GM12874 (cell line): ENCODE measurements at regions not wholly inside any gene's neighbourhood (a gene's known extent, or its start where the extent isn't known, plus 50 kb on each side); places are given as distances from the start of the nearest gene placed in this dataset.

ENCODE experiments used
- CTCF ChIP-seq: IDR thresholded peaks from 2 replicates; pipeline ENCODE4 v1.5.1; 2011; ENCODE audit warnings: low read depth, mild to moderate bottlenecking, control low read depth, low read length, moderate library complexity; ENCODE audit not compliant: insufficient read depth

DNA sequence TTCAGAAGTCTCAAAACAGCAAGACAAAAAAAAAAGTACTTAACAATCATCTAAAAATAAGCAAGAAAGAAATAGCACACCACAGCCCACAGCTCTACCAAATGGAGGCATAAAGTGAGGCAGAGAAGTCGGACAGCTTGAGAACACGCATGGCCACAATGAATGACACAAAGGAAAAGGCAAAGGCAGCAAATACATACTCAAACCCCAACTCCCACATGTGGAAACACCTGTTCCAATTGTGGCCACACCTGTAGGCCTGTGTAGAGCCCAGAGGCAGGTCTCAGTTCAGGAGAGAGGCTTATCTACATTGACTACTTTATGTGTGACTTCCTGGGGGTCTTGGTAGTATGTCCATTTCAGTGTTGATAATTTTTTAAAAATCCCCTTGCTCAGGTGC lies 543.5 kb downstream of the LMO4 start:
- no peak for TF ChIP-seq CTCF

- TF ChIP-seq CTCF, result no peak
These were observed 544.0 kb downstream of the LMO4 start for GRCh38 chr1:87872692-87873091.

DNA sequence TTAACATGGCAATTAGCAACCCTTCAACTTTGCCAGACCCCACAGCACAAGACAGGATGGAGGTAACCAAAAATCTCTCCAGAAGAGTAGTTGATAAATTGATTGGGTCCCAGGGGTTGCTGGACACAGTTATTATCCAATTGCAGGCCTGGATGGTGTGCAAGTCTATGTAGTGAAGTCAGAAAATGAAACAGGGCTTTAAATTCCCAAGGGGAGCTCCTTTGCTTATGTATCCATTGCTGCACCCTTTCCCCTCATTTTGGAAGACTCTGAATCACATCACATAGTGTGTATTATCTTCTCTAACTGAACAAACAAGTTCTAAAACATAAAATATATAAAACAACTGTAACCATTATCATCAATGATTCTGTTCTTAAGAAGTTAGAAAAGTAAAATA lies 550.2 kb downstream of the LMO4 start:
- TF ChIP-seq CTCF, result no peak

- no peak for TF ChIP-seq CTCF
These were observed 551.5 kb downstream of the LMO4 start for GRCh38 chr1:87880098-87880760.

GRCh38 chr1:87880764-87881163 lies 552.1 kb downstream of the LMO4 start:
- TF ChIP-seq CTCF, result no peak

GRCh38 chr1:87883906-87884305 lies 555.2 kb downstream of the LMO4 start:
- no peak for TF ChIP-seq CTCF

GRCh38 chr1:87884581-87884980 lies 555.9 kb downstream of the LMO4 start:
- no peak for TF ChIP-seq CTCF
